ENCODE measurements at regions not wholly inside any gene's neighbourhood (a gene's known extent, or its start where the extent isn't known, plus 50 kb on each side); places are given as distances from the start of the nearest gene placed in this dataset.

DNA sequence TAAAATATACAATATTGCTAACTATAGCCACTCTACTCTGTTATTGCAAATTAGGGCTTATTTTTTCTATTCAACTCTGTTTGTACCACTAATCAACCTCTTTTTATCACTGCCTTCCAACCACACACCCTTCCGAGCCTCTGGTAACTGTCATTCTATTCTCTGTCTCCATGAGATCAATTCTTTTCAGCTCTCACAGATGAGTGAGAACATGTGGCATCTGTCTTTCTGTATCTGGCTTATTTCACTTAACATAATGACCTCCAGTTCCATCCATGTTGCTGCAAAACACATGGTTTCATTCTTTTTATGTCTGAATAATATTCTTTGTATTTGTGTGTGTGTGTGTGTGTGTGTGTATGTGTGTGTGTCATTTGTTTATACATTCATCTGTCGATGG, 350.1 kb upstream of the DACH1 start:
- TF ChIP-seq, protein P1, sequence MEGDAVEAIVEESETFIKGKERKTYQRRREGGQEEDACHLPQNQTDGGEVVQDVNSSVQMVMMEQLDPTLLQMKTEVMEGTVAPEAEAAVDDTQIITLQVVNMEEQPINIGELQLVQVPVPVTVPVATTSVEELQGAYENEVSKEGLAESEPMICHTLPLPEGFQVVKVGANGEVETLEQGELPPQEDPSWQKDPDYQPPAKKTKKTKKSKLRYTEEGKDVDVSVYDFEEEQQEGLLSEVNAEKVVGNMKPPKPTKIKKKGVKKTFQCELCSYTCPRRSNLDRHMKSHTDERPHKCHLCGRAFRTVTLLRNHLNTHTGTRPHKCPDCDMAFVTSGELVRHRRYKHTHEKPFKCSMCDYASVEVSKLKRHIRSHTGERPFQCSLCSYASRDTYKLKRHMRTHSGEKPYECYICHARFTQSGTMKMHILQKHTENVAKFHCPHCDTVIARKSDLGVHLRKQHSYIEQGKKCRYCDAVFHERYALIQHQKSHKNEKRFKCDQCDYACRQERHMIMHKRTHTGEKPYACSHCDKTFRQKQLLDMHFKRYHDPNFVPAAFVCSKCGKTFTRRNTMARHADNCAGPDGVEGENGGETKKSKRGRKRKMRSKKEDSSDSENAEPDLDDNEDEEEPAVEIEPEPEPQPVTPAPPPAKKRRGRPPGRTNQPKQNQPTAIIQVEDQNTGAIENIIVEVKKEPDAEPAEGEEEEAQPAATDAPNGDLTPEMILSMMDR (IDR thresholded peaks at IDR 0.05), result no peak
- TF ChIP-seq POLR2A (IDR thresholded peaks at IDR 0.05), result no peak
